K562 (cell line): ENCODE measurements at regions not wholly inside any gene's neighbourhood (a gene's known extent, or its start where the extent isn't known, plus 50 kb on each side); places are given as distances from the start of the nearest gene placed in this dataset.
A peak's percentile ranks its signal among the peaks of the same experiment; 100 is the strongest.

Source experiments
- ATAC-seq: fragments of 200-7000 bp; cut with Tn5 transposase; 3 replicates; pipeline ENCODE4 v1.9.1; 2020; ENCODE audit warnings: moderate library complexity
- BruUV-seq: library from RNA; stranded (reverse); fragments of 400-500 nt; replicated peaks from 2 replicates; lab custom pipeline; 2021; lab: Mats Ljungman, UMichigan
- CTCF ChIA-PET: fragments of 300-600 bp; formaldehyde crosslinking; extraction: SDS; loops from one replicate; lab custom pipeline; 2021; ENCODE audit warnings: low intra/inter-chr PET ratio; lab: Yijun Ruan, JAX
- POLR2A ChIA-PET: fragments of 300-600, 350-650 bp; sonication (Branson Sonifier 250); formaldehyde crosslinking; extraction: SDS; loops from one replicate; lab custom pipeline; 2021; ENCODE audit warnings: antibody characterized with exemption, inconsistent platforms; lab: Yijun Ruan, JAX
- DNase-seq, 4 experiments: peaks; one replicate each; pipeline versions ENCODE4 v3.0.0 to v3.0.0-alpha.2; 2011 to 2018; ENCODE audit warnings: low spot score in 3 of 4, mixed read lengths in 3 of 4; ENCODE audit errors: extremely low read depth in 1 of 4
- FAIRE-seq: peaks from 2 replicates; lab custom pipeline; 2011; peaks lifted over from hg19 to GRCh38; lab: Jason Lieb, UNC
- H2AFZ ChIP-seq: 2 replicates; pipeline ENCODE4 v1.6.0; 2011; ENCODE audit warnings: low read depth, low read length, control low read depth, inconsistent platforms
- H3K27ac ChIP-seq: fragments of 200-600 bp; 3 replicates; pipeline ENCODE4 v1.8.0; 2011; ENCODE audit warnings: low read depth, mild to moderate bottlenecking, control low read depth, inconsistent platforms, low read length, moderate library complexity, mixed read lengths; ENCODE audit errors: extremely low read depth
- H3K27me3 ChIP-seq, 2 experiments: fragments of 300-600 bp in 1 of 2; 2 replicates in 1 of 2; 3 replicates in 1 of 2; pipeline versions ENCODE4 v1.6.0 to v1.8.0; 2011; ENCODE audit warnings: inconsistent platforms in 2 of 2, low read length in 2 of 2, mild to moderate bottlenecking in 1 of 2, mixed read lengths in 1 of 2, moderate library complexity in 1 of 2; ENCODE audit not compliant: control insufficient read depth in 2 of 2, insufficient read depth in 2 of 2
- H3K36me3 ChIP-seq: fragments of 300-600 bp; 3 replicates; pipeline ENCODE4 v1.8.0; 2011; ENCODE audit warnings: mild to moderate bottlenecking, low read length, inconsistent platforms; ENCODE audit not compliant: control insufficient read depth, insufficient read depth
- H3K4me1 ChIP-seq, 2 experiments: fragments of 200-600 bp in 1 of 2; replicated peaks in 1 of 2; 2 replicates in 1 of 2; 3 replicates in 1 of 2; pipeline versions ENCODE4 v1.5.1 to v1.8.0; 2011; ENCODE audit warnings: inconsistent platforms in 2 of 2, low read length in 2 of 2, mild to moderate bottlenecking in 1 of 2, mixed read lengths in 1 of 2, moderate library complexity in 1 of 2; ENCODE audit not compliant: control insufficient read depth in 2 of 2, insufficient read depth in 2 of 2
- H3K4me2 ChIP-seq: 2 replicates; pipeline ENCODE4 v1.6.1; 2011; ENCODE audit warnings: low read length, control low read depth, inconsistent platforms, mixed read lengths; ENCODE audit not compliant: insufficient read depth
- H3K4me3 ChIP-seq: fragments of 200-600 bp; sonication (generic), shearing (Covaris generic); 2 replicates; pipeline ENCODE4 v1.5.1; 2016; ENCODE audit warnings: control low read depth, inconsistent platforms
- H3K79me2 ChIP-seq: fragments of 200-600 bp; 3 replicates; pipeline ENCODE4 v1.8.0; 2011; ENCODE audit warnings: low read length, inconsistent platforms; ENCODE audit not compliant: control insufficient read depth, insufficient read depth
- H3K9ac ChIP-seq, 2 experiments: 2 replicates each; pipeline versions ENCODE4 v1.6.0 to v1.6.1; 2011; ENCODE audit warnings: low read depth in 2 of 2, low read length in 2 of 2, control low read depth in 1 of 2, inconsistent platforms in 1 of 2, mild to moderate bottlenecking in 1 of 2, mixed read lengths in 1 of 2; ENCODE audit not compliant: insufficient read depth in 1 of 2
- H3K9me1 ChIP-seq: one replicate; pipeline ENCODE4 v1.6.0; 2011; ENCODE audit warnings: inconsistent platforms, mild to moderate bottlenecking, low read length, moderate library complexity; ENCODE audit not compliant: control insufficient read depth, insufficient read depth
- H3K9me3 ChIP-seq: replicated peaks from 2 replicates; pipeline ENCODE4 v1.5.1; 2011; ENCODE audit warnings: low read depth, low read length, inconsistent platforms; ENCODE audit not compliant: control insufficient read depth, insufficient read depth
- H4K20me1 ChIP-seq: replicated peaks from 2 replicates; pipeline ENCODE4 v1.6.1; 2011; ENCODE audit warnings: low read length, inconsistent platforms, mixed read lengths; ENCODE audit not compliant: control insufficient read depth, insufficient read depth
- C11orf30 ChIP-seq: fragments of 450-650 bp; IDR thresholded peaks from 2 replicates; pipeline ENCODE4 v1.6.1; 2016; ENCODE audit warnings: low read depth, mild to moderate bottlenecking
- NELFE ChIP-seq: IDR thresholded peaks from 2 replicates; pipeline ENCODE4 v1.6.1; 2011; ENCODE audit warnings: mild to moderate bottlenecking; ENCODE audit not compliant: insufficient read depth, insufficient read length
- TEAD2 ChIP-seq: fragments of 450-650 bp; IDR thresholded peaks from 2 replicates; pipeline ENCODE4 v1.6.1; 2016; ENCODE audit warnings: missing genetic modification characterization, control low read depth, missing compliant biosample characterization
- ZNF316 ChIP-seq: fragments of 450-650 bp; IDR thresholded peaks from 2 replicates; pipeline ENCODE4 v1.6.1; 2016
- WGBS: fragments of 100-300 bp; shearing (Covaris generic); methylation state at CpG from one replicate; pipeline ENCODE4 v1.1.6; 2016; ENCODE audit warnings: low coverage, mixed read lengths; ENCODE audit not compliant: insufficient coverage; ENCODE audit errors: missing lambda C conversion rate; 5-methylcytosine and 5-hydroxymethylcytosine counted together
- in situ Hi-C: fragments of 300-500 bp; cut with MboI; formaldehyde crosslinking; loops from 4 replicates; pipeline ENCODE4 v1.15.0; 2018; ENCODE audit warnings: inconsistent platforms, mixed read lengths
- intact Hi-C: fragments of 100-400 bp; cut with micrococcal nuclease; formaldehyde crosslinking; loops from 2 replicates; pipeline ENCODE4 v1.14.2; 2022
- TF ChIP-seq, protein P1 (sequence below), 2 experiments: fragments of 450-650 bp in 1 of 2; sonication (generic) in 1 of 2; formaldehyde crosslinking in 1 of 2; IDR thresholded peaks; 2 replicates each; pipeline versions ENCODE4 v1.7.1 to v1.9.0; 2016 to 2022; ENCODE audit warnings: inconsistent platforms in 1 of 2, mild to moderate bottlenecking in 1 of 2, missing genetic modification reagents in 1 of 2
- TF ChIP-seq, protein P2 (sequence below): fragments of 250-450 bp; sonication (Bioruptor Pico); IDR thresholded peaks from 2 replicates; pipeline ENCODE4 v1.5.0; 2020; ENCODE audit warnings: mild to moderate bottlenecking

DNA sequence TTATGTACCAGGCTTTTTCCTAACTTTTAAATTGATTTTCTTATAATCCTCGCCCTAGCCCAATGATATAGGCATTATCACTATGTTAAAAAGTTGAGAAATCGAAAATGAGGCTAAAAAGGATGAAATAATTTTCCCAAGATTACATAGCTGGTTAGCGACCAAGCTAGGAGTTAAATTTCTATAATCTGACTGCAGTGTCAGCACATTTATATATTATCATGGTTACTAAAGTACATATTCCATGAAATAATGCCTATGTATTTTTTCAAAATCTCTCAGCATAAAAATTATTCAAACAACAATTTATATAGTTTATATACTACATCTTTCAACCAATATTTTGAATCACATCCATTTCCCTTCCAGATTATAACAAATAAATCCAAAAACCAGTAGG, 317.3 kb upstream of the TFPI start:
- CTCF ChIA-PET = no interaction called here
- no peak for FAIRE-seq

DNA sequence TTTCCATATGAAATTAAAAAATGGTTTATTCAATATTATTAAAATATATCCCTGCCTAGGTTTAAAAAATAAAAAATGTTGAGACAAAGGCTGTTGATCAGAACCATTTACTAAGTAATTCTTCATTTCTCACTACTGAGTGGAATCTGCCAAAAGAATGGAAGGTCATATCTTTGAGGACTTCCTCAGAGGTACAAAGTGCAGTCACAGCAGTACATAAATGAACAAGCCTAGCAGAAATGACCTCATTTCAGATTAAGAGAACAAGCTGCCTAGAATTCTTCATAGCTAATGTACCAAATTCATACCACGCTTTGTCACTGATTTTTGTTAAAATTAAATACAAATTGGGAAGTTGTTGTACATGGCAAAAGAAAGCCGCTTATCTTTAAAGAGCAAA, 318.9 kb upstream of the TFPI start:
- no peaks in the 10 kb centered on the region for H4K20me1 ChIP-seq
- POLR2A ChIA-PET = no interaction called here
- no peaks in the 10 kb centered on the region for H3K4me1 ChIP-seq
- no peak for ATAC-seq
- no TSS peak for BruUV-seq
- H3K27ac ChIP-seq = no peak overlapping the region
- intact Hi-C loops (no loop called here), in situ Hi-C loops (no loop called here)
- H2AFZ ChIP-seq = no peak overlapping the region
- no peak overlapping the region for H3K4me3 ChIP-seq
- no peaks in the 10 kb centered on the region for H3K9me1 ChIP-seq
- H3K27me3 ChIP-seq = no peaks in the 10 kb centered on the region
- H3K4me2 ChIP-seq = no peak overlapping the region
- no peaks in the 10 kb centered on the region for H3K36me3 ChIP-seq
- CTCF ChIA-PET = no interaction called here
- WGBS = 0% methylated on average over 2 of the region's 2 CpGs
- H3K9ac ChIP-seq = no peak overlapping the region
- H3K9me3 ChIP-seq = no peaks in the 10 kb centered on the region
- no peaks in the 10 kb centered on the region for H3K79me2 ChIP-seq
- no peak for FAIRE-seq
- no peak for DNase-seq
- TF ChIP-seq NELFE (no peak), TEAD2 (tag) (no peak)
- TF ChIP-seq, protein P1, sequence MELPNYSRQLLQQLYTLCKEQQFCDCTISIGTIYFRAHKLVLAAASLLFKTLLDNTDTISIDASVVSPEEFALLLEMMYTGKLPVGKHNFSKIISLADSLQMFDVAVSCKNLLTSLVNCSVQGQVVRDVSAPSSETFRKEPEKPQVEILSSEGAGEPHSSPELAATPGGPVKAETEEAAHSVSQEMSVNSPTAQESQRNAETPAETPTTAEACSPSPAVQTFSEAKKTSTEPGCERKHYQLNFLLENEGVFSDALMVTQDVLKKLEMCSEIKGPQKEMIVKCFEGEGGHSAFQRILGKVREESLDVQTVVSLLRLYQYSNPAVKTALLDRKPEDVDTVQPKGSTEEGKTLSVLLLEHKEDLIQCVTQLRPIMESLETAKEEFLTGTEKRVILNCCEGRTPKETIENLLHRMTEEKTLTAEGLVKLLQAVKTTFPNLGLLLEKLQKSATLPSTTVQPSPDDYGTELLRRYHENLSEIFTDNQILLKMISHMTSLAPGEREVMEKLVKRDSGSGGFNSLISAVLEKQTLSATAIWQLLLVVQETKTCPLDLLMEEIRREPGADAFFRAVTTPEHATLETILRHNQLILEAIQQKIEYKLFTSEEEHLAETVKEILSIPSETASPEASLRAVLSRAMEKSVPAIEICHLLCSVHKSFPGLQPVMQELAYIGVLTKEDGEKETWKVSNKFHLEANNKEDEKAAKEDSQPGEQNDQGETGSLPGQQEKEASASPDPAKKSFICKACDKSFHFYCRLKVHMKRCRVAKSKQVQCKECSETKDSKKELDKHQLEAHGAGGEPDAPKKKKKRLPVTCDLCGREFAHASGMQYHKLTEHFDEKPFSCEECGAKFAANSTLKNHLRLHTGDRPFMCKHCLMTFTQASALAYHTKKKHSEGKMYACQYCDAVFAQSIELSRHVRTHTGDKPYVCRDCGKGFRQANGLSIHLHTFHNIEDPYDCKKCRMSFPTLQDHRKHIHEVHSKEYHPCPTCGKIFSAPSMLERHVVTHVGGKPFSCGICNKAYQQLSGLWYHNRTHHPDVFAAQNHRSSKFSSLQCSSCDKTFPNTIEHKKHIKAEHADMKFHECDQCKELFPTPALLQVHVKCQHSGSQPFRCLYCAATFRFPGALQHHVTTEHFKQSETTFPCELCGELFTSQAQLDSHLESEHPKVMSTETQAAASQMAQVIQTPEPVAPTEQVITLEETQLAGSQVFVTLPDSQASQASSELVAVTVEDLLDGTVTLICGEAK (IDR thresholded peaks at IDR 0.05) = no peak
- TF ChIP-seq, protein P1 (CRISPR knock-in tag; IDR thresholded peaks at IDR 0.05) = no peak

More for the DNA sequence above, 317.3 kb upstream of the TFPI start:
- Histone ChIP-seq H3K27me3 (no peaks in the 10 kb centered on the region; a peak in 1 of 5 replicates), H4K20me1 (no peaks in the 10 kb centered on the region), H3K4me3 (no peak overlapping the region), H3K79me2 (no peaks in the 10 kb centered on the region), H3K27ac (no peak overlapping the region), H3K9me3 (no peaks in the 10 kb centered on the region), H3K9me1 (no peaks in the 10 kb centered on the region), H3K36me3 (no peaks in the 10 kb centered on the region), H3K4me1 (no peaks in the 10 kb centered on the region), H2AFZ (no peak overlapping the region), H3K9ac (no peak overlapping the region), H3K4me2 (no peak overlapping the region)
- ATAC-seq (no peak), DNase-seq (no peak)
- intact Hi-C loops = no loop called here
- WGBS = 0% methylated on average over 3 of the region's 3 CpGs
- POLR2A ChIA-PET = no interaction called here
- no TSS peak for BruUV-seq
- TF ChIP-seq C11orf30 = 0 out of 2 replicates have a peak, but pooled peaks have one; percentile 10
- TF ChIP-seq ZNF316 = peak; percentile 44; the same call in 1 of the 2 replicates
- TF ChIP-seq, protein P2, sequence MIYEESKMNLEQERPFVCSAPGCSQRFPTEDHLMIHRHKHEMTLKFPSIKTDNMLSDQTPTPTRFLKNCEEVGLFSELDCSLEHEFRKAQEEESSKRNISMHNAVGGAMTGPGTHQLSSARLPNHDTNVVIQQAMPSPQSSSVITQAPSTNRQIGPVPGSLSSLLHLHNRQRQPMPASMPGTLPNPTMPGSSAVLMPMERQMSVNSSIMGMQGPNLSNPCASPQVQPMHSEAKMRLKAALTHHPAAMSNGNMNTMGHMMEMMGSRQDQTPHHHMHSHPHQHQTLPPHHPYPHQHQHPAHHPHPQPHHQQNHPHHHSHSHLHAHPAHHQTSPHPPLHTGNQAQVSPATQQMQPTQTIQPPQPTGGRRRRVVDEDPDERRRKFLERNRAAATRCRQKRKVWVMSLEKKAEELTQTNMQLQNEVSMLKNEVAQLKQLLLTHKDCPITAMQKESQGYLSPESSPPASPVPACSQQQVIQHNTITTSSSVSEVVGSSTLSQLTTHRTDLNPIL (CRISPR knock-in tag) = no peak
- in situ Hi-C loops = no loop called here
